NCI-H1694 treated with DMSO at 0.1 percent for 48 hours (cell line): ENCODE measurements at regions not wholly inside any gene's neighbourhood (a gene's known extent, or its start where the extent isn't known, plus 50 kb on each side); places are given as distances from the start of the nearest gene placed in this dataset.

Experiments
- DNase-seq: peaks from one replicate; lab custom pipeline; 2025; lab: John Stamatoyannopoulos, UW

DNA sequence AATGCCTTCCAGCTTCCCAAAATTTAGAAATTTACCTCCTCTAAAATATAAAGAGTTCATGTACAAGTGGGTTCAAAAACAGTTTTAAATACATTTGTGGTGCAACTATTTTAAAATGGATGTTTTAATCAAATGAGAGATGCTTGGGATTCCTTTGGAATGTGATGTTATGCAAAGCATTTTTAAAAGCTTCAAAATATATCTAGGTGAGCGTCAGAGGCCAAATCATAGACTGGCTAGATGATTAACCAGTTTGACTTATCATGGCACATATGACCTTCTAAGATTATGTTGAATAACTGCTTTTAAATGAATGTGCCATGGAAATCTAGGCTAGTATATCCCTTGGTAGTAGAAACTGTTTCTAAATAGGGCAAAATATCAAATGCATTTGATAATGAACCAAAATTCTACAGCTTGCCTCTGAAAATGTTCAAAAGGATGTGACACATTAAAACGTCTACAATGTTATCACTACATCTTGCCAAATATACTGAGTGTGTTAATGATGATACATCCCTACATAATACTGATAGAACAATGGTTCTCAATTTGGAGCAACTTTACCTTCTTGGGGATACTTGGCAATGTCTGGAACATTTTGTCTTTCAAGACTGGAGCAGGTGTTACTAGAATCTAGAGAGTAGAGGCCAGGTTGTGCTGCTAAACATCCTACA is 650.9 kb upstream of the ADGRL2 start:
- no peak for DNase-seq

DNA sequence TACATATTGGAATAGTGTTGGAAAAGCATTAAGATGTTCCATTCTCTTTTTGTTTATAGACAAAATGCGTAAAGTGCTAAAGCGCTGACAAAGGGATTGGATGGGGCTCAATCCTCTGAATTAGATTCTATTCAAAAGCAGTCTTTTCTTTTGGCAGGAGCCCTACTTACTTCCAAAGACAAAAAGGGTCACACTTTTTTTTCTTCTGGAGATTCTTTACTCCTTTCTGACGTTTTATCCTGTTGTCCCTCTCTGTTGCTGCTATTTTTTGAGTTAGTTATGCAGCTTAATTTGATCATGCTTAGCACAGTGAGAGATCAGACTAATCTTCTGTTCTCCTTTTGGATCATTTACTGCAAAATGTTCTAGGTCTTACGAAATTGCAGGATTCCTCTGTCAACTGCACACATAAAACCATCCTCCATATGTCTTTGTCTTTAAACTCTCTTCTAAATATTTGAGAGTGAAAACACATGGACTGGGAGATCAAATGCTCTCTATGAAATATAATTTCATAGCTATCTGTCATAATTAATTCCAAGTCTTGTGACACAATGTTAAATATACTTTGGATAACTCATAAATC is 656.4 kb upstream of the ADGRL2 start:
- DNase-seq: no peak

DNA sequence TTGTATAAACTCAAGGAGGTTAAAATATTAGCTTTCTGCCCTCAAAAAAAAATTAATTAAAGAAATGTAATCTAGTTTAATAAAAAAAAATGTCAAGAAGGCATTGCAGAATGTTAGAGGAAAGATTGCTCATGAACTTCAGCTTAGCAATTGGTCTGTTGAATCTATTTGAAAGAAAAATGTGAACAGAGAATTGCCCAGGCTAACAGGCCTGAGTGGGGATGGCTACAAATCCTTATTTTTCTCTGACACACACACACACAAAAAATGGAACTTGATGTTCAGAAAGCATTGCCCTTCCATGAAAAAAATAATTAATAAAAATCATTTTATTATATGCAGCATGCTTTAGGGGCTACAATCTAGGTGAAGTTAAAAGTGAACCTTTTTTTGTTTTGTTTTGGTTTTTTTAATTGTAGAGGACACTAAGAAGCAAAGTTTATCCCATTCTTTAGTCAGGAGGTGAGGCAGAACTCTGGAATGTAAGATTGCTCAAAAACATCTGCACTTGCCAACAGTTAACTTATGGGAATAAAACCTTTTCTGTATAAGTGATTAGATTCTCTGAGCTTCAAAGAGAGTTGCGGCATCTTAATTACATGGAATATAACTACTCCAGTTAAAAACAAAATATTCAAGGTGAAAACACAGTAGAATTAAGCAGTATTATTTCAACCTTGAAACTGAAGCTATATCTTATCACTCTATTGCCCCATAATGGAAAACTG is 658.5 kb upstream of the ADGRL2 start:
- no peak for DNase-seq

DNA sequence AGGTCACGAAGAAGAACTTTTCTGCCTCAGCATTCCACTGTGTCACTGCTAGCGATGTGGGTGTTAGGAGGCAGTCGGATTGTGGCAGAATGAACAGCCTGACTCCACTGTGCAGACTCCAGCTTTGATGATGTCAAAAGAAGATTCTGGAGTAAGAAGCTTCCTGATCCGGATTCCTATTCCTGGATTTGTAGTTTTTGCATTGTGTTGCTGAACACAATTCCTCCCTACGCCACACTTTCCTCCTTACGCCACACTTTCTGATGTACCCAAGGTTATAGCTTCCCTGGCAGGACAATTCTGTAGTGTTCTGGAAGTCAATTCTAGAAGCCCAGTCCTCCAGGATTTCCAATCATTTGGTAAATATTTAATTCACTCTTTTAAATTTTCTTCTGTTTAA is 665.2 kb upstream of the ADGRL2 start:
- no peak for DNase-seq

DNA sequence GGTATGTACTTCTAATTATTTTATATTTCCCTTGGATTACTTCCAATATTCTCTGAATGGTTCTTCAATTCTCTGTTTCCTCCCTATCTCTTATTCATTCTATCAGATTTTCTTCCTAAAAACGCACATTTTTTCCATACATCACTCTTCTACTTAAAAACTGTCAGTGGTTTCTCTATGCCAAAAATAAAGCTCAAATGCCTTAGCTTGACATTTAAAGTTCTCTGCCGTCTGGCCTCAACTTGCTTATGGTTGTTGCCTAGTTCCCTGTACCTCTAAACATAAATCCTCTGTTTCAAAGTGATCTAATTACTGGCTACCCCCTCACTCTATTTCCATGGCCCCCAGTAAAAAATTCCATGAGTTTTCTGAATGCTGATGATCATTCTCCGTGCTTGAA is 671.0 kb upstream of the ADGRL2 start:
- DNase-seq: no peak

DNA sequence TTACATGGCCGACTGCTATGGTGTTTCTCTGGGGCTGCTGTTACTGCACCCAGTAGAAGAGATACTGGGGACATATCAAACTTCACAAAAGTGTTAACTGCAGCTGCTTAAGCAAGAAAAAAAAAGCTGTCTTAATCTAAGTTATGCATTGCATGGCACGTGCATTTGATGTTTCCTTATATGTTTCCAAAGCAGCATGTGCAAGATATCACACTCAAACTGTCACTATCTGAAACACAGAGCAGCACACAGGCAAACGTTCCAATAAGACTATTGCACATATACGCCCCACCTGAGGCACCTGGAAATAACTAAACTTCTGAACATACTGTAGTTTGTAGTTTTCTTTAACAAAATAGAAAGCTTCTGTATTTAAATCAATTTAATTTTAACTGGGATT is 671.4 kb upstream of the ADGRL2 start:
- no peak for DNase-seq

DNA sequence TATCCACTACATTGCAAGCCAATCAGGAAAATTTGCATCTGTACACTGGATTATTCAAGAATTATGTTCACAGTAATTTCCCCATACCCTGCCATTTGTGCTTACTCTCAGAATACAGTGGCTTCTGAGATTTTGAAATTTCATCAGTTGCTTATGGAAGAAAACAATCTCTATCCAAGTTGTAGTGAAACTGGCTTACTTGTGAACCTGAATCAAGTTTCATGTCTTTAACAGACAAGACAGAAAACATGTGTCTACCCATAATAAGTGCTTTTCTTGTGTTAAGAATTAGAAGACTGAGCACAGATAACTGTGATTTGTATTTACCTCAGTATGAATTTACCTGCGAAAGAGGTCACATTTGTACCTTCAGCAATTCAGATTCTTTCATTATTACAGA is 672.7 kb upstream of the ADGRL2 start:
- no peak for DNase-seq

DNA sequence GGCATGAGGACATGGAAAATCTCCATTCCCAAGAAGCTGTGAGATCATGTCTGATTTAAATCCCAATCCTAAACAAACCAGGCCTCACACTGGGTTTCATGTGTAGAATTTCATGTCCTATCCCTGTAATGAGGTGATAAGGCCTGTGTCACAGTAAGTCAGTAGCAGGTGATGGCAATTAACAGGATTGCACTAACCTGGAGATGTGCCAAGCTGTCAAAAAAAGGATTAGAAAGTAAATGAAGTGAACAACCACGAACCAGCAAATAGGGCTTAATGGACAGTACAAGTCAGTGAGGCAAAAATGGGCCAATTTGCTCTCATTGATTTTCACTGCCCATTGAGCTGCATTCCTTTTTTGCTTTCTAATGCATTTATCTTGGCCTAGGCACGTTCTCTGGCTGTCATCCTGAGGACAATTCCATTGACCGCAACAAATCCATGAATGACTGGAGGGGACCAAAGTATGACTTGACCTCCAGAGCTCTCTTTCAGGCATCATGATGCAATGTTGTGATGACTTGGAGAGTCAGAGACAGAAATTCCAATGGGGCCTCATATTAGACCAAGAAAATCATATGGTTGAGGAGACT is 673.6 kb upstream of the ADGRL2 start:
- no peak for DNase-seq

DNA sequence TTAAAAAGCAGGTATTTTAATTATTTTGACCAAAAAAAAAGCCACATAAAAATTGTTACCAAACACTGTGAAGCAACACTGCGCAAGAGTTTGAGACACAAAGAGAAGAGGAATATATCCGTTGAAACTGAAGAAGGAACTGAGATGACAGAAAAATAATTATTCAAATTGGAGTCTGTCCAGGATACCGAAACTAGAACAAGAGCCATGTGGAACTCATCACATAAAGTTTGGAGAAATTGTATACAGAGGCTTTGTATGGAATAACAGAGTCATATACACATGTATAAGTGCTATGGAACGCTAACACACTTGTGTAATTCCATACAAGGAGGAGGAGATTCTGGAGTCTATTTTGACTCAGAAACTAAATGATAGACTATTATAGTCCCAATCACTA is 675.1 kb upstream of the ADGRL2 start:
- DNase-seq: no peak

DNA sequence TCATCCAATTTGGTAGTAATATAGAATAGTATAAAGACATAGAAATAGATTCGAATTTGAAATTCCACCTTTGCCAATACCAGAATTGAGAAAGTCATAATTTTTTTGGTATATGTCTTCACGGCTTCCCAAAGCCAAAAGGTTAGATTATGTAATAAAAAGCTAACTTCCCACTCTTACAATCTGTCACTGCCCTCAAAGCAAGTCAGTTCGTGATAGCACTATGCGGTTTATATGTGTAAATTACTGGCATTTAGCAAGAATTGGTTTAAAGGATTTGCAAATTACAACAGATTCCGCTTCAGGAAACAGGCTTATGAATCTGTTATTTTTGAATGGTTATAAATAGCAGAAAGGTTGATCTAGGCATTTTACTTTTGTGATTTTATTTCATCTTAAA is 679.4 kb upstream of the ADGRL2 start:
- no peak for DNase-seq

DNA sequence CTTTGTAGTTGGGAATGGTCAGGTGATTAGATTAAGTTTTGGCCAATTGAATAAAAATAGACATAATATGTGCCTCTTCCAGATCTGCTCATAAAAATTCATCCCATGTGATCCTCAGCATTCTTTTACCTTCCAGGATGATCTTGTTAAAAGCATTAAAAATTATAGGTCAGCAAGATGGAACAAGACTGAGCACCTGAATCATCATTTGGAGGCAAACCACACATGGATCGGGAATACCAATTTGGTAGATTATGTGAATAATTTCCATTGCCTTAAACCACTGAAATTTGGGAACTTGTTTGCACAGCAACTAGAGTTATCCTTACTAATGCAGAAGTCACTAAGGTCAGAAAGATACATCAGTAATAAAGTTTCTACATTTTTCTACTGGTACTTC is 681.4 kb upstream of the ADGRL2 start:
- DNase-seq: no peak

DNA sequence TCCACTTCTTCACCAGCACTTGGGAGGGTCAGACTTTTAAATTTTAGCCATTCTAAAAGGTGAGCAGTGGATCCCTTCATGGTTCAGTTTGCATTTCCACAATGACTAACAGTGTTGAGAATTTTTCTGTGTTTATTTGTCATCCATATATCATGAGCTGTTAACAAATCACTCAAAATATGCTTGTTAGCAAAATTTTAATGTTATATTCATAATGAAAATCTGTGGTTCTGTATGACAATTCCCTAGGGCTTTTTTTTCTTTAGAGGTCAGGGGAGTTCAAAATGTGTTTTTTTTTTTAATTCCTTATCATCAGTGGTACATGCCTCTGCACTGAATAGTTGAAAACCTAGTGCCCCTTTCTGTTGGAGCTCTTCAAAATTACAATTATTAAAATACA is 682.2 kb upstream of the ADGRL2 start:
- DNase-seq: no peak

DNA sequence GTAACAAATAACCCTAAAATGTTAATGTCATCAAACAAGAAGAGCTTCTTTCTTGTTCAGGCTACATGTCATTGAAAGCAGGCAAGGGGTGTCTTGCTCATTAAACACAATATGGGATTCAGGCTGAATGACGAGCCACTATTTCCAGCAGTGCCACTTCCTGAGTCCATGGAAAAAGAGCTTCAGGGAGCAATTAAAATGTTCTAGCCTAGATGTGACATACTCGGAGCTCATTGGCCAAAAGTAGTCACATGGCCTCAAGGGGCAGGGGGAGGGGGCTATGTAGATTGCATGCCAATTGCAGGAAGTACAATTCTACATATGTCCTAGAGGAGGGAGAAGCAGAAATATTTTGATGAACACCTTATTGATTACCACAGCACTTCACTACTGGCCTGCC is 685.3 kb upstream of the ADGRL2 start:
- no peak for DNase-seq

DNA sequence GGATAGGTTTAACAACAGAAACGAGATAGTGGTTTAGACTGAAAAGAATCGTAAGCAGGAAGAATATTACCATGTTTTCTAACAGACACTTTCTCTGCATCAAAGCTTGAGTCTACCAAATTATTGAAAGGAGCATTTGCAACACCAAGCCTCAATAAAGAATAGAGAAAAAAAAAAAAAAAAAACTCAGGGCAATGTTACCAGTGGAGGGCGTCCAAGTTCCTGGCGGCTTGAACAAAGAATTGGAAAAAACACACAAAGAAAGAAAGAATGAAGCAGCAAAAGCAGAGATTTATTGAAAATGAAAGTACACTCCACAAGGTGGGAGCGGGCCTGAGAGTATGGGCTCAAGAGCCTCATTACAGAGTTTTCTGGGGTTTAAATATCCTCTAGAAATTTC is 686.5 kb upstream of the ADGRL2 start:
- DNase-seq: peak; percentile 17

DNA sequence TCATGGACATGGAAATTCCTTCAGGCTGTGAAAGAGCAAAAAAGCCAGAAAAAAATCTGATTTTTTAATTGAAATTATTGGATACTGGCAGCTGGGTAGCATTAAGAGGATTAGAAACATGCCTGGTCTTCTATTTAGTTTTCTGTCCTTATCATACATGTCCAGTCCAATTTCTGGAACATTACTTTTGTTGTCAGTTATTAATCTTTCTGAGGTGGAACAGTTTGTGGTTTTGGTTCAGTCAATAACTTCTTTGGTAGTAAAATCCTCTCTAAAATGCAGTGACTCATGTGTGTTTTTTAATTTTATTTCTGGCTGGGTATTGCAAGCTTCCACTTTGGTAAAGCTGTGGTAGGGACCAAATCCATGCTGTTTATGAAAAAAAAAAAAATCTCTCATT is 687.0 kb upstream of the ADGRL2 start:
- DNase-seq: no peak

DNA sequence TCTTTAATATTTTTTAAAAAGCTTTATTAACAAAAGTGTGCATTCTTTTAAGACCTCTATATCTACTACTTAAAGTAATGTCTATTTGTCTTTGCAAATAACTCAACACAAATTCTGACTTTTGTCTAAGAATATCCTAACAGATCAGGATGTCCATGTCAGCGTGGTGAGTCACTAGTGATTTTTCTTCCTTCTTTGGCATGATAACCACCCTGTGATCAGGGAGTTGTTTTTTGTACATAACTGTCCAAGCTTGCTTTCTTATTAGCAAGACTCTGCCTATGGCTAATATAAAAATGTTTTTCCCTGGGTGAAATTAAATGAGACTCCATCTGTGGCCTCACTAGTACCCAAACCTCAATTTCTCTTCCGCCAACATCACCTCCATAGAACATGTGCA is 688.9 kb upstream of the ADGRL2 start:
- no peak for DNase-seq

DNA sequence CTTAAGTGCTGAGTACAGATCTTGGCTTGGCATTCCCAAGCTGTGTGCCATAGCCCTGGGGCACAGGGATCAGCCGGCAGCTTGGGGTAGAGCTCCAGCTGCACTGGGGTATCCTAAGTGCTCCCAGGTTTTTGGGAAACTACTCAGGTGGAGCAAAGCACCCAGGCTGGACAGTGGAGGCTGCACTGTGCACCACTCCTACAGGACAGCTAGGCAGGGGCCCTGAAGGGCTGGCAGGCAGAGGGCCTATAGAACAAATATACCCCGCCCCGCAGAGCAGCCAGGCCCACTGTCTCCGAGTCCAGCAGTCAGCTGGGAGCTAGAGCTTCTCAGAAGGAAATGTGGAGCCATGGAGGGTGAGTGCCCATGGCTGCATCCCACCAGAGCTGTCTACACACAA is 691.7 kb upstream of the ADGRL2 start:
- DNase-seq: no peak

DNA sequence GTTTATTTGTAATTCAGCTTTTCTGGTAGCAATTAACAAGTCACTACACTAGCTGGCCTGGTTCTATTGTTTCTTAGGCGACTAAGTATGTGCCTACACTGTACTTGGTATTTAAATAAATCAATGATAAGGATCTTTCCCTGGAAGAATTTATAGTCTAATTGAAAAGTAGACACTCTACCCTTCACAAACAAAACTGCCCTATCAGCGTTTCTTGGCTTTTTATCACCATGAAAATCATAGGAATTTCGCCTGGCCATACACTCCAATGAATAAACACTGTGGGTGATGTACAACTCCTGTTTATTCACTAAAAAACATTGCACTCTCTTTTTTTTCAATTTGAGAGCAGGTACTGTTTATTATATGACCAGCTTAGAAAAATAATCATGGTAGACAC is 702.9 kb upstream of the ADGRL2 start:
- no peak for DNase-seq

DNA sequence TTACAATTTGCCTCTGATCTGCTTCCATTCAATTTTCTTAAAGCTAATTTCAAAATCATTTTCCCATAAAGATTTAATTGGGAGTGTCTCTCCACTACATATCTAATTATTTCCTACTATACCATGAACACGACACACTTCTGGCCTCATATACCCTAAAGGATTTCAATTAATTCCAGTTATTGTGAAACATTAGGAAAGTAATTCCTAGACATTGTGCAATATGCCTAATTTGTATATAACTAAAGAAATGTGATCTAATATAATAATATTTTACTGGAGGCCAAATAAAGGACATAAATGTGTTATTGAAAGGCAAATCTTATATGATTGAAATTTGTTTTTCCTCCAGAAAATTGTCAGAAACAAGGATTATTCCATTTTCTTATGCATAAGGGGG is 727.2 kb upstream of the ADGRL2 start:
- no peak for DNase-seq

DNA sequence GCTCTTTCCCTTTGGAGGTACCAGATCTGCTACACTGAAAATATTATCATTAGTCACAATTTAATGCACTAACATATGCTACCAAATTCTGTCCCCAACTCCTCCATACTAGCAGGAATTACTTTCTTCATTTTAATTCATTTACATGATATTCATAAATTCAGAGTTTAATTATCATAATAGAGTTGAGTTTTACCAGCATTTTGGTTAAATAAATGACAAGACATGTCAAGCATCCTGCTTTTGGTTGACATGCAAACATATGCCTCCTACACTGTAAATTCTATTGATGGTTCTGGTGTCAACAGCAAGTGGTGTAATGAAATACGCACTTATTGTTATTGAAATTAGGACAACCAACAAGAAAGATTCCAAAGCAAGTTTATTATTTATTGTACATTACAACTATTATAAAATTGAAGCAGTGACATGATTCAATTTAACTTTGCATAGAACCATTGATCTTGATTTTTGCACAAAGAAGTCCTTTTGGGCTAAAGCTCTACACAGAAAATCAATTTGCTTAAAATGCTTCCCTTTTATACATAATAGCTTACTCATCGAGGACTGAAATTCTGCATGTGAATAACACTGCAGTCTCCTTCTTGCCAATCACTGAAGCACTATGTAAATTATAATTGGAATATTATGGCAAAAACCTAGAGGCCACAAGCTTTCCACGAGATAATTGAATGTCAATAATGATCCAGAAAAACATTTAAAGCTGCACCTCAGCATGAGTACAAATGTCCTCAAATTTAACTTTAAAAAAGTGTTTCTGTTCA is 728.6 kb upstream of the ADGRL2 start:
- no peak for DNase-seq

DNA sequence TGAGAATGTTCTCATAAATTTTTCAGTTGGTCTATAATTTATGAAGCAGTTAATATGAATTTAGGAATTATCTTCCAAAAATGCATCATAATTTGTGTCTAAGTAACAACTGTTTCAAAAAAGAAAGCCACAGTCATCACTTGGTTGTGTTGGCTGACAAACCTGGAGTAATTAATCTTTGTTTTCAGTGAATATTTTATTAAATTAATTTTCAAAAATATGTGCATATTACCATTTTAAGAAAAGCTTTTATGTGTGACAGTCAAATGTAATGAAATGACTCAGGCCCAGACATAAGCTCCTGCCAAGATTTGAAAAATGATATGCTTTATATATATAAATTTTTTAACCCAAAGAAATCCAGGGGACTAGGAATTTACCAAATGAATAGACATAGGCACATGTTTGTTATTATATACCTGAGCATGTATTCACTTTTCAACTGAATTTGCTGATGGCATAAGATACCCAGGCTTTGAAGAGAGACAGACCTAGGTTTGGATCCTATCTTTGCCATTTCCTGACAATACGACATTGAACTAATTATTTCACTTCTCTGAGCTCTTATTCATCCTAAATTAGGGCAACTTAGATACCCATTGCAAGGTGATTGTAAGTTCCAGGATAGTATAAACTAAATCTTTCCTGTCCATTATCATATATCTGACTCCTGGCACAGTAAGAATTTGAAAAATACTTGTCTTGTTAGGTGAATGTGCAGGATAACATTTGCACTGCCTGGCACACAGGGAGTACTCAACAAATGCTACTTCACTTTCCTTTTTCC is 729.5 kb upstream of the ADGRL2 start:
- no peak for DNase-seq

DNA sequence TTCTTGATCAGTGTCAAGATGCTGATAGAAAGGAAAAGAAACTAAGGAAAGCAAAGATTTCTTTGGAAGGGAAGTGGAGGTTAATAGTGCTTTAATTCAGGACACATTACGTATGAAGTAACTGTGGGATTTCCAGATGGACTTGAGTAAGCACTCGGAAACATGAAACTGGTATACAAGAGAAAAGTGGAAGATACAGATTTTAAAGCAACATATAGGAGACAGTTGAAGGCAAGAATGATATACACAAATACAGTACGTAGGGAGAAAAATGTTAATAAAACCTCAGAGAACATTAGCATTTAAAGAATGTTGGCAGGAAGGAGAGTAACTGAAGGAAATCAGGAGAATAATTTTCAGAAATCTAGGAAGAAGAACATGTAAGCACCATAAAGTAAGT is 730.9 kb upstream of the ADGRL2 start:
- no peak for DNase-seq
